K562 (cell line): ENCODE measurements at regions not wholly inside any gene's neighbourhood (a gene's known extent, or its start where the extent isn't known, plus 50 kb on each side); places are given as distances from the start of the nearest gene placed in this dataset.

ENCODE experiments used
- ATAC-seq: fragments of 200-7000 bp; cut with Tn5 transposase; 3 replicates; pipeline ENCODE4 v1.9.1; 2020; ENCODE audit warnings: moderate library complexity
- BruUV-seq: library from RNA; stranded (reverse); fragments of 400-500 nt; replicated peaks from 2 replicates; lab custom pipeline; 2021; lab: Mats Ljungman, UMichigan
- CTCF ChIA-PET: fragments of 300-600 bp; formaldehyde crosslinking; extraction: SDS; loops from one replicate; lab custom pipeline; 2021; ENCODE audit warnings: low intra/inter-chr PET ratio; lab: Yijun Ruan, JAX
- POLR2A ChIA-PET: fragments of 300-600, 350-650 bp; sonication (Branson Sonifier 250); formaldehyde crosslinking; extraction: SDS; loops from one replicate; lab custom pipeline; 2021; ENCODE audit warnings: antibody characterized with exemption, inconsistent platforms; lab: Yijun Ruan, JAX
- DNase-seq, 4 experiments: peaks; one replicate each; pipeline versions ENCODE4 v3.0.0 to v3.0.0-alpha.2; 2011 to 2018; ENCODE audit warnings: low spot score in 3 of 4, mixed read lengths in 3 of 4; ENCODE audit errors: extremely low read depth in 1 of 4
- FAIRE-seq: peaks from 2 replicates; lab custom pipeline; 2011; peaks lifted over from hg19 to GRCh38; lab: Jason Lieb, UNC
- H2AFZ ChIP-seq: 2 replicates; pipeline ENCODE4 v1.6.0; 2011; ENCODE audit warnings: low read depth, low read length, control low read depth, inconsistent platforms
- H3K27ac ChIP-seq: fragments of 200-600 bp; 3 replicates; pipeline ENCODE4 v1.8.0; 2011; ENCODE audit warnings: low read depth, mild to moderate bottlenecking, control low read depth, inconsistent platforms, low read length, moderate library complexity, mixed read lengths; ENCODE audit errors: extremely low read depth
- H3K27me3 ChIP-seq, 2 experiments: fragments of 300-600 bp in 1 of 2; 2 replicates in 1 of 2; 3 replicates in 1 of 2; pipeline versions ENCODE4 v1.6.0 to v1.8.0; 2011; ENCODE audit warnings: inconsistent platforms in 2 of 2, low read length in 2 of 2, mild to moderate bottlenecking in 1 of 2, mixed read lengths in 1 of 2, moderate library complexity in 1 of 2; ENCODE audit not compliant: control insufficient read depth in 2 of 2, insufficient read depth in 2 of 2
- H3K36me3 ChIP-seq: fragments of 300-600 bp; 3 replicates; pipeline ENCODE4 v1.8.0; 2011; ENCODE audit warnings: mild to moderate bottlenecking, low read length, inconsistent platforms; ENCODE audit not compliant: control insufficient read depth, insufficient read depth
- H3K4me1 ChIP-seq, 2 experiments: fragments of 200-600 bp in 1 of 2; replicated peaks in 1 of 2; 2 replicates in 1 of 2; 3 replicates in 1 of 2; pipeline versions ENCODE4 v1.5.1 to v1.8.0; 2011; ENCODE audit warnings: inconsistent platforms in 2 of 2, low read length in 2 of 2, mild to moderate bottlenecking in 1 of 2, mixed read lengths in 1 of 2, moderate library complexity in 1 of 2; ENCODE audit not compliant: control insufficient read depth in 2 of 2, insufficient read depth in 2 of 2
- H3K4me2 ChIP-seq: 2 replicates; pipeline ENCODE4 v1.6.1; 2011; ENCODE audit warnings: low read length, control low read depth, inconsistent platforms, mixed read lengths; ENCODE audit not compliant: insufficient read depth
- H3K4me3 ChIP-seq: fragments of 200-600 bp; sonication (generic), shearing (Covaris generic); 2 replicates; pipeline ENCODE4 v1.5.1; 2016; ENCODE audit warnings: control low read depth, inconsistent platforms
- H3K79me2 ChIP-seq: fragments of 200-600 bp; 3 replicates; pipeline ENCODE4 v1.8.0; 2011; ENCODE audit warnings: low read length, inconsistent platforms; ENCODE audit not compliant: control insufficient read depth, insufficient read depth
- H3K9ac ChIP-seq, 2 experiments: 2 replicates each; pipeline versions ENCODE4 v1.6.0 to v1.6.1; 2011; ENCODE audit warnings: low read depth in 2 of 2, low read length in 2 of 2, control low read depth in 1 of 2, inconsistent platforms in 1 of 2, mild to moderate bottlenecking in 1 of 2, mixed read lengths in 1 of 2; ENCODE audit not compliant: insufficient read depth in 1 of 2
- H3K9me1 ChIP-seq: one replicate; pipeline ENCODE4 v1.6.0; 2011; ENCODE audit warnings: inconsistent platforms, mild to moderate bottlenecking, low read length, moderate library complexity; ENCODE audit not compliant: control insufficient read depth, insufficient read depth
- H3K9me3 ChIP-seq: replicated peaks from 2 replicates; pipeline ENCODE4 v1.5.1; 2011; ENCODE audit warnings: low read depth, low read length, inconsistent platforms; ENCODE audit not compliant: control insufficient read depth, insufficient read depth
- H4K20me1 ChIP-seq: replicated peaks from 2 replicates; pipeline ENCODE4 v1.6.1; 2011; ENCODE audit warnings: low read length, inconsistent platforms, mixed read lengths; ENCODE audit not compliant: control insufficient read depth, insufficient read depth
- BCLAF1 ChIP-seq, 2 experiments: fragments of 450-650 bp in 1 of 2; IDR thresholded peaks; 2 replicates each; pipeline ENCODE4 v1.6.1; 2011 to 2017; ENCODE audit warnings: low read depth in 2 of 2, antibody characterized with exemption in 1 of 2, borderline replicate concordance in 1 of 2, low read length in 1 of 2, mild to moderate bottlenecking in 1 of 2, mixed read lengths in 1 of 2; ENCODE audit not compliant: control insufficient read depth in 1 of 2
- BHLHE40 ChIP-seq: IDR thresholded peaks from 2 replicates; pipeline ENCODE4 v1.6.1; 2011; ENCODE audit warnings: low read length, improper control_type of control experiment
- GTF2B ChIP-seq: IDR thresholded peaks from 2 replicates; pipeline ENCODE4 v1.6.1; 2011; ENCODE audit not compliant: insufficient read length; ENCODE audit errors: extremely low read depth
- MCM3 ChIP-seq: fragments of 450-650 bp; IDR thresholded peaks from 2 replicates; pipeline ENCODE4 v1.6.1; 2016
- MXD1 ChIP-seq: fragments of 250-450 bp; sonication (Bioruptor Pico); IDR thresholded peaks from 2 replicates; pipeline ENCODE4 v1.8.0; 2021; ENCODE audit warnings: borderline replicate concordance, mild to moderate bottlenecking, moderate library complexity; ENCODE audit not compliant: poor library complexity, severe bottlenecking
- NR1H2 ChIP-seq: sonication (generic); formaldehyde crosslinking; IDR thresholded peaks from 2 replicates; pipeline ENCODE4 v1.4.0; 2020; ENCODE audit warnings: mild to moderate bottlenecking, missing genetic modification reagents
- PRPF4 ChIP-seq: fragments of 200-400 bp; formaldehyde crosslinking; IDR thresholded peaks from one replicate; pipeline ENCODE4 v1.6.1; 2017; ENCODE audit warnings: low read length, low read depth, mild to moderate bottlenecking; ENCODE audit not compliant: insufficient read depth, poor library complexity, severe bottlenecking
- SRSF1 ChIP-seq: fragments of 200-400 bp; formaldehyde crosslinking; IDR thresholded peaks from 2 replicates; pipeline ENCODE4 v1.6.1; 2017; ENCODE audit warnings: mild to moderate bottlenecking, low read depth, low read length, moderate library complexity
- TAF1 ChIP-seq: IDR thresholded peaks from 2 replicates; pipeline ENCODE4 v1.6.1; 2011; ENCODE audit warnings: mild to moderate bottlenecking, low read length, moderate library complexity; ENCODE audit not compliant: insufficient read depth, control insufficient read depth, severe bottlenecking; ENCODE audit errors: extremely low read depth
- TCF7 ChIP-seq: sonication (generic); IDR thresholded peaks from 2 replicates; pipeline ENCODE4 v1.6.1; 2016; ENCODE audit warnings: antibody characterized with exemption, borderline replicate concordance
- U2AF1 ChIP-seq: fragments of 200-400 bp; formaldehyde crosslinking; optimal IDR thresholded peaks from 2 replicates; pipeline ENCODE3; 2017; ENCODE audit warnings: mild to moderate bottlenecking, low read depth, low read length, moderate library complexity
- ZNF282 ChIP-seq: sonication (generic); formaldehyde crosslinking; IDR thresholded peaks from 2 replicates; pipeline ENCODE4 v1.8.1; 2023; ENCODE audit warnings: missing genetic modification reagents
- ZNF586 ChIP-seq: fragments of 450-650 bp; formaldehyde crosslinking; conservative IDR thresholded peaks from 2 replicates; pipeline ENCODE4 v1.4.0; 2020; ENCODE audit warnings: mild to moderate bottlenecking, moderate library complexity
- WGBS: fragments of 100-300 bp; shearing (Covaris generic); methylation state at CpG from one replicate; pipeline ENCODE4 v1.1.6; 2016; ENCODE audit warnings: low coverage, mixed read lengths; ENCODE audit not compliant: insufficient coverage; ENCODE audit errors: missing lambda C conversion rate; 5-methylcytosine and 5-hydroxymethylcytosine counted together
- in situ Hi-C: fragments of 300-500 bp; cut with MboI; formaldehyde crosslinking; loops from 4 replicates; pipeline ENCODE4 v1.15.0; 2018; ENCODE audit warnings: inconsistent platforms, mixed read lengths
- intact Hi-C: fragments of 100-400 bp; cut with micrococcal nuclease; formaldehyde crosslinking; loops from 2 replicates; pipeline ENCODE4 v1.14.2; 2022

GRCh38 chr6:112524071-112524470, 176.9 kb downstream of the RFPL4B start:
- Histone ChIP-seq H2AFZ (no peak overlapping the region), H3K36me3 (no peaks in the 10 kb centered on the region), H3K4me3 (no peak overlapping the region), H3K9me1 (no peaks in the 10 kb centered on the region), H3K27ac (no peak overlapping the region), H3K27me3 (no peaks in the 10 kb centered on the region), H3K4me1 (no peaks in the 10 kb centered on the region), H3K79me2 (no peaks in the 10 kb centered on the region), H3K9me3 (no peaks in the 10 kb centered on the region), H3K9ac (no peak overlapping the region), H3K4me2 (no peak overlapping the region), H4K20me1 (no peaks in the 10 kb centered on the region)
- FAIRE-seq (no peak), DNase-seq (no peak), ATAC-seq (no peak)
- ChIA-PET CTCF (no interaction called here), POLR2A (no interaction called here)
- intact Hi-C loops: no loop called here
- in situ Hi-C loops: no loop called here
- BruUV-seq: no TSS peak
- TF ChIP-seq MCM3 (no peak), BHLHE40 (no peak), GTF2B (no peak), U2AF1 (no peak), PRPF4 (no peak)
- WGBS: 2% methylated on average over 2 of the region's 2 CpGs

GRCh38 chr6:112525749-112526148, 178.6 kb downstream of the RFPL4B start:
- ATAC-seq (no peak), FAIRE-seq (no peak), DNase-seq (no peak)
- intact Hi-C loops: no loop called here
- Histone ChIP-seq H3K4me1 (no peaks in the 10 kb centered on the region), H3K79me2 (no peaks in the 10 kb centered on the region), H2AFZ (no peak overlapping the region), H3K9me1 (no peaks in the 10 kb centered on the region), H3K4me3 (no peak overlapping the region), H3K36me3 (no peaks in the 10 kb centered on the region), H3K9me3 (no peaks in the 10 kb centered on the region), H3K9ac (no peak overlapping the region), H4K20me1 (no peaks in the 10 kb centered on the region), H3K27ac (no peak overlapping the region), H3K4me2 (no peak overlapping the region), H3K27me3 (no peaks in the 10 kb centered on the region)
- ChIA-PET POLR2A (no interaction called here), CTCF (no interaction called here)
- 0% methylated on average over 1 of the region's 1 CpG for WGBS
- in situ Hi-C loops: no loop called here
- no TSS peak for BruUV-seq
- TF ChIP-seq ZNF282 (no peak), SRSF1 (no peak), TCF7 (no peak), MXD1 (CRISPR knock-in tag) (no peak), ZNF586 (CRISPR knock-in tag) (no peak), NR1H2 (CRISPR knock-in tag) (no peak), BCLAF1 (IDR thresholded peaks at IDR 0.05; ENCODE audit: borderline replicate concordance in 1 of 2, control insufficient read depth in 1 of 2, low read depth in 2 of 2, low read length in 1 of 2) (no peak), TAF1 (no peak)
